T-cell (primary cell): ENCODE measurements at regions not wholly inside any gene's neighbourhood (a gene's known extent, or its start where the extent isn't known, plus 50 kb on each side); places are given as distances from the start of the nearest gene placed in this dataset.

ENCODE experiments used
- ATAC-seq, 4 experiments: fragments of 200-7000 bp in 3 of 4; fragments of 150-1000 bp in 1 of 4; cut with Tn5 transposase; replicated peaks in 1 of 4; 1 replicate in 3 of 4; 2 replicates in 1 of 4; pipeline ENCODE4 v1.10.0; 2021; ENCODE audit warnings: moderate library complexity in 3 of 4, mild to moderate bottlenecking in 2 of 4, moderate number of reproducible peaks in 1 of 4
- CTCF ChIA-PET, 2 donors: fragments of 300-600 bp; sonication (Branson Sonifier 250); formaldehyde crosslinking; loops; one replicate each; lab custom pipeline; 2022; ENCODE audit warnings: antibody characterized with exemption in 2 of 2; lab: Charles Lee
- POLR2A ChIA-PET, 2 donors: fragments of 300-600 bp; sonication (Branson Sonifier 250); formaldehyde crosslinking; loops; one replicate each; lab custom pipeline; 2022; ENCODE audit warnings: antibody characterized with exemption in 2 of 2; lab: Charles Lee
- DNase-seq, 35 experiments: peaks; one replicate each; pipeline versions ENCODE4 v3.0.0 to v3.0.0-alpha.2; 2013 to 2023
- H3K27ac ChIP-seq: one replicate; pipeline ENCODE4 v1.5.1; 2013; ENCODE audit warnings: low read length
- H3K27me3 ChIP-seq, 2 experiments: replicated peaks in 1 of 2; 1 replicate in 1 of 2; 2 replicates in 1 of 2; pipeline versions ENCODE4 v1.6.1 to v1.7.0; 2013; ENCODE audit warnings: low read length in 1 of 2, mixed read lengths in 1 of 2; ENCODE audit not compliant: control insufficient read depth in 2 of 2, insufficient read depth in 2 of 2; ENCODE audit errors: extremely low read depth in 1 of 2
- H3K36me3 ChIP-seq, 2 donors: 1 replicate in 1 of 2; 2 replicates in 1 of 2; pipeline versions ENCODE4 v1.6.1 to v1.7.0; 2013; ENCODE audit warnings: low read length in 1 of 2; ENCODE audit not compliant: control insufficient read depth in 2 of 2, insufficient read depth in 1 of 2; ENCODE audit errors: extremely low read depth in 1 of 2
- H3K4me1 ChIP-seq, 2 experiments: 1 replicate in 1 of 2; 2 replicates in 1 of 2; pipeline versions ENCODE4 v1.6.1 to v1.7.0; 2013; ENCODE audit warnings: low read length in 2 of 2, mixed read lengths in 1 of 2; ENCODE audit not compliant: insufficient read depth in 2 of 2, control insufficient read depth in 1 of 2; ENCODE audit errors: extremely low read depth in 1 of 2
- H3K4me3 ChIP-seq, 2 donors: 1 replicate in 1 of 2; 2 replicates in 1 of 2; pipeline versions ENCODE4 v1.5.1 to v1.7.0; 2013; ENCODE audit warnings: mild to moderate bottlenecking in 2 of 2, low read length in 1 of 2, moderate library complexity in 1 of 2; ENCODE audit not compliant: control insufficient read depth in 1 of 2; ENCODE audit errors: extremely low read depth in 1 of 2
- H3K9me3 ChIP-seq: 2 replicates; pipeline ENCODE4 v1.7.0; 2013
- H3K27ac Mint-ChIP-seq, 2 donors: one replicate each; pipeline ENCODE4 v1.8.0; 2020 to 2021; ENCODE audit warnings: mild to moderate bottlenecking in 2 of 2, mixed read lengths in 2 of 2
- H3K27me3 Mint-ChIP-seq, 2 donors: one replicate each; pipeline ENCODE4 v1.8.0; 2021 to 2022; ENCODE audit warnings: mixed read lengths in 2 of 2
- H3K36me3 Mint-ChIP-seq: one replicate; pipeline ENCODE4 v1.8.0; 2021; ENCODE audit warnings: mixed read lengths
- H3K4me1 Mint-ChIP-seq, 3 donors: one replicate each; pipeline ENCODE4 v1.8.0; 2020 to 2022; ENCODE audit warnings: mixed read lengths in 3 of 3, mild to moderate bottlenecking in 1 of 3
- H3K4me3 Mint-ChIP-seq, 3 donors: one replicate each; pipeline ENCODE4 v1.8.0; 2020 to 2022; ENCODE audit warnings: mild to moderate bottlenecking in 3 of 3, mixed read lengths in 3 of 3, moderate library complexity in 3 of 3
- H3K9me3 Mint-ChIP-seq, 3 donors: one replicate each; pipeline ENCODE4 v1.8.0; 2020 to 2022; ENCODE audit warnings: mixed read lengths in 3 of 3
- WGBS: methylation state at CpG from one replicate; pipeline ENCODE4 v1.1.5; 2013; ENCODE audit warnings: missing lambda C conversion rate; ENCODE audit not compliant: insufficient coverage; 5-methylcytosine and 5-hydroxymethylcytosine counted together

- Histone ChIP-seq H3K27me3 (no peaks in the 10 kb centered on the region), H3K4me3 (no peak overlapping the region), H3K9me3 (no peaks in the 10 kb centered on the region), H3K27ac (no peak overlapping the region), H3K36me3 (no peaks in the 10 kb centered on the region), H3K4me1 (no peaks in the 10 kb centered on the region)
- Mint-ChIP-seq H3K4me1 (no peaks in the 10 kb centered on the region), H3K27ac (no peak overlapping the region), H3K9me3 (peaks cover 0 to 8% (median 0%) of the 10 kb centered on the region in 3 donors), H3K36me3 (no peaks in the 10 kb centered on the region), H3K27me3 (no peaks in the 10 kb centered on the region), H3K4me3 (no peak overlapping the region)
- ATAC-seq (no peak), DNase-seq (no peak)
- WGBS, result no CpG with 5 or more reads among the region's 3 CpGs
- CTCF ChIA-PET, result no interaction called here
- POLR2A ChIA-PET, result no interaction called here
Observed at GRCh38 chr13:37417060-37417441, 181.5 kb downstream of the POSTN start.

GRCh38 chr13:37416291-37417059 is 182.1 kb downstream of the POSTN start:
- H3K4me1 ChIP-seq, result no peaks in the 10 kb centered on the region
- DNase-seq (no peak), ATAC-seq (no peak)
- no peaks in the 10 kb centered on the region for H3K36me3 ChIP-seq
- no peaks in the 10 kb centered on the region for H3K27me3 Mint-ChIP-seq
- no peaks in the 10 kb centered on the region for H3K27me3 ChIP-seq
- H3K4me3 Mint-ChIP-seq, result no peak overlapping the region
- H3K36me3 Mint-ChIP-seq, result no peaks in the 10 kb centered on the region
- CTCF ChIA-PET, result interaction anchor here in 1 of 2 donors (0.5 kb wide), 1 partner anchor 9 kb away, joined by 3 read pairs; no protein-coding TSS in a partner anchor
- H3K27ac ChIP-seq, result no peak overlapping the region
- peaks cover 0 to 5% (median 0%) of the 10 kb centered on the region in 3 donors for H3K9me3 Mint-ChIP-seq
- WGBS, result no CpG with 5 or more reads among the region's 2 CpGs
- no peaks in the 10 kb centered on the region for H3K9me3 ChIP-seq
- no peak overlapping the region for H3K27ac Mint-ChIP-seq
- no peaks in the 10 kb centered on the region for H3K4me1 Mint-ChIP-seq
- POLR2A ChIA-PET, result no interaction called here
- no peak overlapping the region for H3K4me3 ChIP-seq

DNA sequence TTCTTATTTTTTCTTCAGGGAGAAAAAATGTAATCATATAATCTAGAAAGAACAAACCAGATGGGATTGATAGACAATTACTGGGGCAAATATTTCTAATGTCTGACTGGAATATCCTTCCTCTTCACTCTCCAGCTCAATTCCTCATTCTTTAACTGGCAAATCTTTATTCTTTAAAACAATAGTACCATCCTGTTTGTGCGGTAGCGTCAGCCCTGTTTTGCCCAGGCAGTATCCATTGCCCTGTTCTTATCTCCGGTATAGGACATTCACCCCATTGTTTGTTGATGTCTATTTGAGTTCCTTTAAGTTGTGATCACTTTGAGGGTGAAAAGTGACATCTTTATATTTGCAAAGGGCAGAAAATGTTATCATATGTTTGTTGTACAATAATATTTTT is 185.4 kb downstream of the POSTN start:
- Mint-ChIP-seq H3K4me3 (no peak overlapping the region), H3K4me1 (no peaks in the 10 kb centered on the region), H3K27me3 (no peaks in the 10 kb centered on the region), H3K27ac (no peak overlapping the region), H3K36me3 (no peaks in the 10 kb centered on the region), H3K9me3 (peaks cover 0 to 5% (median 3%) of the 10 kb centered on the region in 3 donors)
- no peaks in the 10 kb centered on the region for H3K9me3 ChIP-seq
- DNase-seq (no peak), ATAC-seq (no peak)
- ChIA-PET CTCF (no interaction called here), POLR2A (no interaction called here)
- no peaks in the 10 kb centered on the region for H3K27me3 ChIP-seq
- no peak overlapping the region for H3K27ac ChIP-seq
- H3K36me3 ChIP-seq, result no peaks in the 10 kb centered on the region
- H3K4me1 ChIP-seq, result no peaks in the 10 kb centered on the region
- WGBS, result no CpG with 5 or more reads among the region's 3 CpGs
- no peak overlapping the region for H3K4me3 ChIP-seq

DNA sequence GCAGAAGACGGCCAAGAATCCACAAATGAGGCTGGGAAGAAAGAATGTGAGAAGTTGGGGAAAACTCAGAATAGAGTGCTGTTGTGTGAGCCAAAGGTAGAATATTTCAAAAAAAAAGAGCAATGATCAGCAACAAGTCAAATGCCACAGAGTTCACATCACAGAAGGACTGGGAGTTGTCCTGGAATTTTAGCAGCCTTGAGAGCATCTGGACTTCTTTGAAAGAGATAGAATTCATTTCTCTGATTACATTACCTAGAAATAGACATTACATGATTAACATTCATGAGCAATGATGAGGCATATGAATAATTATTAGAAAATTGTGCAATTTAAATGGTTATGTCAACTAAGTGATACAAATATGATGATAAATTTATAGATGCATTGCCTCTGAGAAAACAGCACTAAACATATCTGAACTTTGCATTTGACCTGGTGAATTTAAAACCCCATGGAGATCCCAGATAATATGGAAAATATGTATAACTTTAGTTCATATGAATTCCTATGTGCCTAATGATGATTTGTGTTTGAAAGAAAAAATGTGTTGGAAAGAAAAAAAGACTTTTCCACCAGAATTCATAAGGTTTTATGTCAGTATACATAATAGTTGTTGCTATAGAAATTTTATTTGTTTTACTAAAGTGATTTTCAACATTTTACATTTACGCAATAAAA is 186.2 kb downstream of the POSTN start:
- Mint-ChIP-seq H3K4me3 (no peak overlapping the region), H3K27ac (no peak overlapping the region), H3K36me3 (no peaks in the 10 kb centered on the region), H3K9me3 (peaks cover 0 to 5% (median 3%) of the 10 kb centered on the region in 3 donors), H3K27me3 (no peaks in the 10 kb centered on the region), H3K4me1 (no peaks in the 10 kb centered on the region)
- WGBS, result 86% methylated on average over 1 of the region's 2 CpGs
- no peak for DNase-seq
- Histone ChIP-seq H3K27me3 (no peaks in the 10 kb centered on the region), H3K36me3 (no peaks in the 10 kb centered on the region), H3K4me1 (no peaks in the 10 kb centered on the region), H3K9me3 (no peaks in the 10 kb centered on the region), H3K27ac (no peak overlapping the region), H3K4me3 (no peak overlapping the region)
- POLR2A ChIA-PET, result no interaction called here
- CTCF ChIA-PET, result no interaction called here
- ATAC-seq, result no peak

GRCh38 chr13:37410316-37410715 is 188.3 kb downstream of the POSTN start:
- H3K27ac Mint-ChIP-seq, result no peak overlapping the region
- 83% methylated on average over 3 of the region's 6 CpGs for WGBS
- H3K27me3 Mint-ChIP-seq, result no peaks in the 10 kb centered on the region
- Histone ChIP-seq H3K4me3 (no peak overlapping the region), H3K4me1 (no peaks in the 10 kb centered on the region), H3K36me3 (no peaks in the 10 kb centered on the region), H3K9me3 (no peaks in the 10 kb centered on the region), H3K27me3 (no peaks in the 10 kb centered on the region), H3K27ac (no peak overlapping the region)
- ChIA-PET POLR2A (no interaction called here), CTCF (no interaction called here)
- H3K4me3 Mint-ChIP-seq, result no peak overlapping the region
- ATAC-seq (no peak), DNase-seq (no peak)
- peaks cover 3 to 11% (median 3%) of the 10 kb centered on the region in 3 donors for H3K9me3 Mint-ChIP-seq
- H3K36me3 Mint-ChIP-seq, result no peaks in the 10 kb centered on the region
- H3K4me1 Mint-ChIP-seq, result no peaks in the 10 kb centered on the region

DNA sequence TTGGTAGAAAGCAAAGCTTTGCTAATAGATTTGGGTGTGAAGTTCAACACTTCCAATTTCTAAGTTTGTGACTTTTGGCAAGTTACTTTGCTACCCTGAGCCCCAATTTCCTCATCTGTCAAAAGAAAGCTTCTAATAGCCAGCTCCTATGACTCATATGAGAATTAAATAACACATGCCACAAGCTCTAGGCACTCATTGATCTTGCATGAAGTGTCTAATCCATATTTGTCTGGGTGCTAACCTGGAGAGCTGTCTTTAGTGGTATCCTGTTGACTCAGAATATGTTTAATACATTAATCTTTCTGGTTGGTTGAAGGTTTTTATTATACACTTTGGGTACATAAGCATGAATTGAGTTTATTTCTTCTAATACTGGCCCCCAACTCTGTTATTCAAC is 188.8 kb downstream of the POSTN start:
- H3K9me3 ChIP-seq, result no peaks in the 10 kb centered on the region
- no peak overlapping the region for H3K4me3 ChIP-seq
- ChIA-PET CTCF (no interaction called here), POLR2A (no interaction called here)
- H3K4me1 ChIP-seq, result no peaks in the 10 kb centered on the region
- Mint-ChIP-seq H3K36me3 (no peaks in the 10 kb centered on the region), H3K27me3 (no peaks in the 10 kb centered on the region), H3K4me3 (no peak overlapping the region), H3K9me3 (peaks cover 3 to 11% (median 3%) of the 10 kb centered on the region in 3 donors), H3K27ac (no peak overlapping the region), H3K4me1 (no peaks in the 10 kb centered on the region)
- no peaks in the 10 kb centered on the region for H3K27me3 ChIP-seq
- H3K36me3 ChIP-seq, result no peaks in the 10 kb centered on the region
- H3K27ac ChIP-seq, result no peak overlapping the region
- DNase-seq (no peak), ATAC-seq (no peak)
